GM19035 (cell line): ENCODE measurements at regions not wholly inside any gene's neighbourhood (a gene's known extent, or its start where the extent isn't known, plus 50 kb on each side); places are given as distances from the start of the nearest gene placed in this dataset.

Source experiments
- ATAC-seq: cut with Tn5 transposase; IDR thresholded peaks from one replicate; pipeline ENCODE4 v1.9.1; 2021; ENCODE audit not compliant: unreplicated experiment

DNA sequence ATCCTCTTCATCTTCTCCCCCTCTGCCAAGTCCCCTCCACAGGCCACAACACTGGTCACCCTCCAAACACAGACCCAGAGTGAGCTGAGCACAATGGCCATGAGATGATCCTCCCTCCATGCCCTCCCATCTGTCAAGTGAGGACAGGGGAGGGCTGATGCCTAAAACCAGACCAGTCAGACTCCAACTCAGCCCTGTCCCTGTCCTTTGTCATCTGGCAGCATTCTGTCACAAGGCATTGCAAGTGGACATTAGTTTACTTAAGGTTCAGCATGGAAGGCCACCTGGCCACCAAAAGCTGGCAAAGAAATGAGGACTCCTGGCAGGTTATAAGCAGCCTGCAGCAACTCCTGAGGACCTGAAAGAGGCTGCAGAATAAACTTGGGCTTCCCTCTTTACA is 136.2 kb upstream of the SLC30A5 start:
- ATAC-seq, result no peak

DNA sequence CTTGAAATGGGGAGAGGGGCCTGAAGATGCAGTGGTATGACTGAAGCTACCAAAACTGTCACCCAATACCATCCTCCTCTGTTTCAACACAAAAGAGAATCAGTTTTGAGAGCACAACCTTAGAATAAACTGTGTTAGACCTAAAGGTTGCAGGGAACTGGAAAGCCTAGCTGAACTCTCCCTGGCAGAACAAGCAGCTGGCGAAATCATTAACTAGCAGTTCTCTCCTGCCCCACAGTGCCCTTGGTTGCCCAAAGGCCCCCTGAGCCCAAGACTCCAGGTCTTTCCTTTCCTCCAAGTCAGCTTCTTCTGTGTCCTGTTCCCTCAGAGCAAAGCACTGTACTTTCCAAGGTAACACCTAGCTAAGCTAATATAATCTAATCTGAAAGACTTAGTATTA is 135.4 kb upstream of the SLC30A5 start:
- ATAC-seq, result no peak

DNA sequence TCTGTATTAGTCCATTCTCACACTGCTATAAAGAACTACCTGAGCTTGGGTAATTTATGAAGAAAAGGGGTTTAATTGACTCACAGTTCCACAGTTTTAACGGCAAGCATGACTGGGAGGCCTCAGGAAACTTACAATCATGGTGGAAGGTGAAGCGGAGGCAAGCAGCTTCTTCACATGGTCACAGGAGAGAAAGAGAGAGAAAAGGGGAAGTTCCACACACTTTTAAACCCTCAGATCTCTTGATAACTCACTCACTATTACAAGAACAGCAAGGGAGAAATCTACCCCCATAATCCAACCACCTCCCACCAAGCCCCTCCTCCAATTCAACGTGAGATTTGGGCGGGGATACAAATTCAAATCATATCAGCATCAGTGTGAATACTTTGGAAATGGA is 133.4 kb upstream of the SLC30A5 start:
- ATAC-seq, result no peak

DNA sequence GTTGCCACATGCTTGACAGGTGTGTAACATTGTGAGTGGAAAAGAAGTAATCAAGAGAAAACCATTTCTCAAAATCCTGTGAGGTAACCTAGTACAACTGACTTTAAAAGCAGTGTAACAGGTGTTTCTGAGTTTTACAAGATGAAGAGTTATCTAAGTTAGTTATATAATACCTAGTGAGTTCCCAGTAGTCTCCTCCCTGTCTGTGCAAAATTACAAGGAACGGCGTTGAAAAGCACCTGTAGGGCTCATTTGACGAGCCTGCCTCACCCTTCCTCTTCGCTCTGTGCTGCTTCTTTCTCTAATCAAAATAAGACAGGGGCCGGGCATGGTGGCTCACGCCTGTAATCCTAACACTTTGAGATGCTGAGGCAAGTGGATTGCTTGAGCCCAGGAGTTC is 132.9 kb upstream of the SLC30A5 start:
- ATAC-seq, result no peak

DNA sequence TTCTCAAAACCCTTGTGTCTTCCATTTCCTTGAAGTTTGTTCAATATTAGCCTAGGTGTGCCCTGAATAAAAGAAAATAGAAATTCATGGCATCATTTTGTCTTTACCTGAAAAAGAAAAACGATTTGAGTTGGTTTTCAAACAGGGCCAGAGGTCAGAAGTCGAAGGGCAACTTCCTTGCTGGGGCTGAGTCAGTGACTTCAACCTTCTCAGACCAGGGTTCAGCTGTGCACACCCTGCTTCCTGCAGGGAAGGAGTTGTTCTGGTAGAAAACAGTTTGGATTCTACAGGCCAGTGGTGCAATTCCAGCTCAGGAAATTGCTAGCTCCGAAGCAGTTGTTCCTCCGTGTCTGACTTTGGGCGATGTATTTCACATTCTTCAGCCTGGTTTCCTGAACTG is 132.1 kb upstream of the SLC30A5 start:
- no peak for ATAC-seq

DNA sequence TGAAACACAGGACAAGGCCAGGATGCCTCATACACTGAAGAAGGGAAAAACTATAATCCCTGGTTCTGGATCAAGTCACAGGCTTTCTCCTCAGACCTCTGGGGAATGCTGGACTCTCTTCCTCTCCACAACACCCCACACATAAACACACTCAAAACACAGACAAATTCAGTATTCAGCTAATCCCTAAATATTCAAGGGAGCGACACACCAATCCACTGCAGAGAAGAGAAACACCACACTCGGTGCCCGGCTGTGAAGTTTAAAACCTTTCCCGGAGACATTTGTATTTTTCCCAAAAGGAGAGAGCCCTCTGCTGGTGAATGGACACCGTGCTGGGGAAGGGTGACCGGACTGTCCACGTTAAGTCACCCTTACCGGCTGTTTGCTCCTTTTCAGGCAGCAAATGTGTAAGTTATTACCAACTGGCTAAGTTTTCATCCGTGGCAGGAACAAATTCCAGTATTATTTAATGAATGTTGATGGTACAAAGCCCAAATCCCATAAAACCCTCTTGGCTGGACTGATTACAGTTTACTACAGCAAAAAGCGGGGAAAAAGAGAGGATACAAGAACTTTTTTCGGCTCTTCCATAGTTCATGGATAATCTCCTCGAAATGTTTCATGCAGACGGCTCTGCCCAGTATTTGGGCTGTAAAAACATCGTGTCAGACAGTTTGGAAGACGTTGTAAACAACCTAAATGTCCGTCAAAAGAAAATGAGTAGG is 130.9 kb upstream of the SLC30A5 start:
- ATAC-seq, result no peak

DNA sequence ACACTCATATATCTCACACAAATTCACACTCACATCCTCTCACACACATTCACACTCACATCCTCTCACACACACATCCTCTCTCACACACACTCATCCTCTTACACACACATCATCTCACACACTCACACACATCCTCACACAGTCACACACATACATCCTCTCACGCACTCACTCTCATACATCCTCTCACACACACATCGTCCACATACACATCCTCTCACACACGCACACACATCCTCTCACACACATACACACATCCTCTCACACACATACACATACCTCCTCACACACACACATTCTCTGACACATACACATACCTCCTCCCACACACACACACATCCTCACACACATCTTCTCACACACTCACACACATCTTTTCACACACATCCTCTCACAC is 129.1 kb upstream of the SLC30A5 start:
- no peak for ATAC-seq

DNA sequence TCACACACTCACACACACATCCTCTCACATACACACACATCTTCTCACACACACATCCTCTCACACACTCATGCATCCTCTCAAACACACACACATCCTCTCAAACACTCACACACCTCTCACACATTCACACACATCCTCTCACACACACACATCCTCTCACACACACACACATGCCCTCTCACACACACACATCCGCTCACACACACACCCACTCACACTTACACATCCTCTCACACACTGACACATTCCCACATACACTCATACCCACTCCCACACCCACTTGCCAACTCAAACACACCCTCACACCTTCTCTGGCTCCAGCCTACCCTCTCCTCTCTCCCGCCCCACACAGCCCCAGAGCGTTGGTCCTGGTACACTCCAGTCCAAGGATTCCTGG is 127.9 kb upstream of the SLC30A5 start:
- ATAC-seq, result no peak

DNA sequence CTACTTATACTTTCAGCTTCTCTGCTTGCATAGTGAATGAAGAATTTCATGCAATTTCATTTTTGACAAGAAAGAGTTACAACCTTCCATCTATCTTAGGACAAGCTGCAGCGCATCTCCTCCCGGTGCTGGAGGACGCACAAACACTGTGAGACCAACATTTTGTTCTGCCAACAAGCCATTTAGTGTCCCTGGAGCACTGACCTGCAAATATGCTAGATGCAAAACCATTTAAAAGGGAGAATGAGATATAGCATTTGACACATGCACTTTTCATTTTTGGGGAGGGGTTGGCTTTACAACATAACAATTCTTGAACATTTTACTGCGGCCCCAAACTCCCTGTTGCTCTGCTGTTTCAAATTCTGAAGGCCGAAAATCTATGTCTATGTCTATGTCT is 127.2 kb upstream of the SLC30A5 start:
- ATAC-seq, result no peak

DNA sequence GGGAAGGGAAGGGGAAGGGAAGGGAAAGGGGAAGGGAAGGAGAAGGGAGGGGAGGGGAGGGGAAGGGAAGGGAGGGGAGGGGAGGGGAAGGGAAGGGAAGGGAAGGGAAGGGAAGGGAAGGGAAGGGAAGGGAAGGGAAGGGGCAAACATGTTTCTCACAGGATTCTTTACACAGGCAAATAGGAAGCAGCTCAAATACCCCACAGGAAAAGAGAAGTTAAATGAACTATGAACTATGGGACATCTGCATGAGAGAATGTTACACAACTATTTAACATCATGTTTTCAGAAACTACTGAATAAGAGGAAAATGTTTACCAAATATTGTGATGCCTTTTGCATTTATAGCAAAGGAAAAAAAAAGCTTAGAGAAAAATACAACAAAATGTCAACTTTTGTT is 125.4 kb upstream of the SLC30A5 start:
- ATAC-seq, result no peak

DNA sequence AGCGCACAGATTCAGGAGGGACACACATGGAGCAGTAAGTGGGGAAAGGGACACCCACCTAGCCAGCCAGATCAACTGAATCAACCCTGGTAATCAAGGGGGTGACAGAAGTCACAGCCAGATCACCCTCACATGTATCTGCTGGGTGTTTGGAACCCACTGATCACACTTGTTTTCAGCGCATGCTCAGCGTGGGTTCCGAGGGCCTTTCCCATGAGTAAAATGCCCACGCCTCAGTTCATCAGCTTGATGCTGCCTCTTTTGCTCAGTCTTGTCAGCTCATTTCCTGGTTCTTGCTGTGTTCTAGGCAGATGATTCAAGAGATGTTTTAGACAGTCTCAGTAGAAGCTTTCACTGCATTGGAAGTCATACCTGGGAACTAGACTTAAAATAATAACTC is 123.2 kb upstream of the SLC30A5 start:
- ATAC-seq, result no peak

DNA sequence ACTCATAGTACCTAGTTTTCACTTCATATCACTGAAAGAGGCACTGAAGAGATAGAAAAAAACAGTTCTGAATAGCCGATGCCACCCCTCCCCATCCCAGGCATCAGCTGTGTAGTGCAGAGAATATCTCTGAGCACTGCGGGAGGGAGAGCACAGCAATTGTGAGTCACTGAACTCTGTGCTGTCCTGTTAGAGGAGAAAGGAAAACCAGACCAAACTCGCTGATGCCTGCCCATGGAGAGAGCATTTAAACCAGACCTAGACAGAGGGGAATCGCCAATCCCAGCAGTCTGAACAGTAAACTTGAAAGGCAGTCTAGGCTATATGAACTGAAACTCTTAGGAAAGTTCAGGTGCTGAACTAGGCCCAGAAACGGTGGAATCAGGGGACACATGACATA is 120.1 kb upstream of the SLC30A5 start:
- ATAC-seq, result no peak

DNA sequence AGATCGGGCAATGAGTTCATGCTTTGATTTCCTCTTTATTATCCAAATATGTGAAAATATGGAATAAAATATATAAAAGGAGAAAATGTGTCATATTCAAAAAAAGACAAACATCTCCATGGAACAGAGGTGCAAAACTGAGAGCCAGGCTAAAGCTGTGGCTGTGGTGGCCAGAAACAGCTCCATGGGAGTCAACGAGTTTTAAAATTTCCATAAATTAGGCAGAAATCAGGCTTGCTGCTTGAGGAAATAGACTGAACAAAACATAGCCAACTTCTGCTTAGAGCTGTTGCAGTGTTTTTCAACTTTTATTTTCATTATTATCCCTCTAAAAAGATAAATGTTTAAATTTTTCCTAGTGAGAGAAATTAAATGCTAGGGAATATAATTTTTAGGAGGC is 110.8 kb upstream of the SLC30A5 start:
- no peak for ATAC-seq

DNA sequence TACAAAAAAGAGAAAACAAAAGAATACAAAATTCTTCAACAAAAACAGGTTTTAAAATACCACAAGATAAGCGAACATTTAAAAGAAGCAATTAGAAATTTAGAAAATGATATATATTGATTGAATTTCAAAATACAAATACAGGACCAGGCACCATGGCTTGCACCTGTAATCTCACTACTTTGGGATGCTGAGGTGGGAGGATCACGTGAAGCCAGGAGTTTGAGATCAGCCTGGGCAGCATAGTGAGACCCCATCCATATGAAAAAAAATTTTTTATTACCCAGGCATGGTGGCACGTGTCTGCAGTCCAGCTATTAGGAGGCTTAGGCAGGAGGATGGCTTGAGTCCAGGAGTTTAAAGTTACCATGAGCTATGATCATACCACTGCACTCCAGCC is 109.9 kb upstream of the SLC30A5 start:
- no peak for ATAC-seq

DNA sequence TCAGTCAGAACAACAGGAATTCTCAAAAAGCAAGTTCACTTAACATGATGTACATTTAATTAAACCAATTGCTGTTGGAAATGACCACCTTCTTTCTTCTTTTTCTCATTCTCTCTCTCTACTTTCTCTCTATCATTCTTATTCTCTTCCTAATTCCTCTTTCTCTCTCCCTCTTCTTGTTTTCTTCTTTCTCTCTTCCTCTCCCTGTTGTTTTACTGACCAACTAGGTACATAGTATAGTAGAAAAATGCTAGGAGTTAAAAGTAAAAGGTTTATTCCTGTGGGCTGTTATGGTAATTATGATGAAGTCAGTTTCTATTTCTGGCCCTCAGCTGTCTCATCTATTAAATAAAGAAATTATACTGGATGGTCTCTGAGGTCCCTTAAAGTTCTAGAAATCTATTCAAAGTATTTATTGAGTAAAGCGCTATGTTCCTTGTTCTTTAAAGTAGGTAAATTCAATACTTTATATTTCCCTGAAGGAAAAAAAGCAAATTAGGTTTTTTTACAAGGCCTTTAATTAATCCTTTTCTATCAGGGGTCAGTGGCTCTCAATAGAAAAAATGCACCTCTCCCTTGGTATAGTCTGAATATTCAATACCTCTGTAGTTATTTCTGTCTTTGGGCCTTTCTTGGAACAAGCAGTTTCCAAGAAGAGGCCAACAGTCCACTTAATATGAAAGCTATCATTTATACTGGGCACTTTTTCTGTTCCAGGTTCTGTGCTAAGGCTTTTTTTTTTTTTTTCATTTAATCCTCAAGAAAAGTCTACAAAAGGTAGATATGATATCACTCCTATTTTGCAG is 102.3 kb upstream of the SLC30A5 start:
- no peak for ATAC-seq

DNA sequence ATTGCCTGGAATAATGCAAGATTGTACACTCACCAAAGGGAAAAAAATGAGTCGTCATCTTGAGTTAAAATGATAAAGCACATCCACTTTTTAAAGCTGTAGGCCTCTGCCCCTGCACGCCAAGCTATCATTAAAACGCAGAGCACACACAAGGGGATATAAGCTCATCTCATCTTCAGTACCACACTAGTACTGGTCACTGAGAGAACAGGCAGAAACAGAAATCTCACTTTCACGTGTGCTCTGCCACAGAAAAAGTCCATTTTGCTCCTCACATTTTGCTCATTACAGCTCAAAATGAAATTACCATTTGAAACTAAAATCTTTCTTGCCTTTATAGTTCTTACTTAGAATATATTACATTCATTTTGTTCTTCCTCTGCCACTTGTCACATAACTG is 99.2 kb upstream of the SLC30A5 start:
- ATAC-seq, result peak; percentile 88

DNA sequence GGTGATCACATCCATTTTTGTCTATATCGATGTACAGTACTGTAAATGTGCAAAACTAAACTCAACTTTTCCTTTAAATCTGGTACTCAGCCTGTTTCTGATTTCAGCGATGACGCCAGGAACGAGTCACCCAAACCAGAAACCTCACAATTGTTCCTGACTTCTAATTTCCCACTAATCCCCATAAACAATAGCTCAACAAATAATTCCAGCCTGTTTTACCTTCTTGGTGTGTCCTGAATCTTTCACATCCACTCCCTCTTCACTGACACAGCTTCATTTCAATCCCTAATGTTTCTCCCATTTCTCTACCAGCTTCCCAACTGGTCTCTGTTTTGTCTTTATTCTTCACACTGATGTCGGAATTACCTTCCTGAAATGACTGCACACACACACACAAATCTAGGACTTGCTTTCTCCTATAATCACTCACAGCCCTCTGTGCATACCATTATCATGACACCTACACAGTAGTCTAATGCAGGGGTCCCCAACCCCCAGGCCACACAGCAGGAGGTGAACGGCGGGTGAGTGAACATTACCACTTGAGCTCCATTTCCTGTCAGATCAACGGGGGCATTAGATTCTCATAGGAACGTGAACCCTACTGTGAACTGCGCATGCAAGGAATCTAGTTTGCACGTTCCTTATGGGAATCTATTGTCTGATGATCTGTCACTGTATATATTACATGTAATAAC is 97.8 kb upstream of the SLC30A5 start:
- ATAC-seq, result no peak

DNA sequence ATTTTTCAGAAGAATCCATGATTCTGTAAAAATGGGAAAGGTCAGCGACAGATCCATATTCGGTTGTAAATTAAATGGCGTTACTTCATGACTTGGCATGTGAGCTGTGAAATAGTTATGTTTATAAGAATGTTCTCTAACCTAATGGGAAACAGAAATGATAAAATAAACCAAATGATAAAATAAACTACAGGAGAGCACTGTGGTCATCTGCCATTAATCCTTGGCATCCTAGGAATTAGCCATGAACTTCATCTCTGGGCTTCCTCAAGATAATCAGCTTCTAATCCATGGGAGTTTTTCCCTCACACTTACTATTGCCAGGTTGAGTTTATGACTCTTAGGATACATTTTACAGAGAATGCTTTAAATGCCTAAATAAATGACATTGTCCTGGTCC is 94.6 kb upstream of the SLC30A5 start:
- no peak for ATAC-seq

DNA sequence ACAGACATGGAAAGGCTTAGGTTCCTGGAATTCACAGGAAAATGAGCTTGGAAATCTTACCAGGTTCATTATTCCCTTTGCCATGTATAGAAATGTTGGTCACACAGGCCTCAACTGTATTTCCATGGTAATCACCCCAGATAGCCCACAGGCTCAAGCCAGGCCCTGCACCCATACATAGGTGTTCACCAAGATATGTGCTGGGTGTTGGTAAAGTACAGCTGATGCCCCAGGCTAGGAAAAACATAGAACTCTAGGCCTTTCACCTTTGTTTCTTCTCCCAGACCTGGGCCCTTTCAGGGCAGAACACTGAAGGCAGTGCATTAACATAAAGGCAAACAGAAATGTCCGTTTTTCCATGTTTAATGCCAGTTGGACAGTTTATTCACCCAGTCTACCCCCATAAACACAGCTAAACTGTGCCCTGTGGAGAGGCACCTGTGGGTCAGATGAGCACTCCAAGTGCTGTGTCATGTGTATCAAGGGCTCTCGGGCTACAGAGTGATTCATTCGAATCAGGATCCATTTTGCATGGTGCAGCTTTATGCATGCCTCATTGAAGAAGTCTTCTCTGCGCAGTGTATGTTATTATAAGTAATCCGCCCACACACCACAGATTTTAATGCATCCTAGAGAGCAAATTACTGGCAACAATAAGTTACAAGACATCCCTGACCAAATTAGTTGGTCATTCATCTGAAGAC is 93.4 kb upstream of the SLC30A5 start:
- no peak for ATAC-seq

DNA sequence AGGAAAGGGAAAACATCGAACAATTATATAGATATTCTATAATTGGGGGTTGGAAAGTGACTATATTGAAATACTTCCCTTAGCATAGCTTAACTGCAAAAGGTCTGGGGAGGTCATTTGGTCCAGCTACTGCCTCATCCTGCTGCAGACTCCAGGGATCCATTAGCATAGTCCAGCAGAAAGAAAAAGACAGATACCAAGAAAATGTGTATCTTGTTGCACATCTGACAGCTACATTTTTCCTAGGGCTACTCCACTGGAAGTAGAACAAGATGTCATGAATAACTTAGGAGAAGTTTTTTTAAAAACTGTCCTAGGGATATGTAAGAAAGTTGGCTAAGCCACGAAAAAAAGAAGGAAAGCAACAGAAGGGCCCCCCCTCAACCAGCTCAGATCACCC is 92.9 kb upstream of the SLC30A5 start:
- ATAC-seq, result no peak

DNA sequence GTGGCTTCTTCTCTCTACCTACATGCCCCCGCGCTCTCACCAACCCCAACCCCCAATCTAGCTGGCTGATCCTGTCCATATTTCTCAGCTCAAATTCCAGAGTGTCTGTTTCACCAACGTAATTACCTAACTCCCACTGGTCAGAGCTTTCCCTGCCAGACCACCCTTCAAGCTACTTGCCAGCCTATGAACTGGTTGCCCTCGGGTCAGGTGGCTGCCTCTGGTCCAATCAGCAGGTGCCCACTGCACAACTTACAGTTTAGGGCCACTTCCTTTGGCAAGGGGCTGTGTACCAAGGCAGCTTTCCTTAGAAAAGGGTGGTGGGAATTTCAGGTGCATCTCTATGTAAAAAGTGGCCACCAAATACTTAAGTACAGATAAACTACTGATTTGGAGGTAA is 92.2 kb upstream of the SLC30A5 start:
- ATAC-seq, result no peak

DNA sequence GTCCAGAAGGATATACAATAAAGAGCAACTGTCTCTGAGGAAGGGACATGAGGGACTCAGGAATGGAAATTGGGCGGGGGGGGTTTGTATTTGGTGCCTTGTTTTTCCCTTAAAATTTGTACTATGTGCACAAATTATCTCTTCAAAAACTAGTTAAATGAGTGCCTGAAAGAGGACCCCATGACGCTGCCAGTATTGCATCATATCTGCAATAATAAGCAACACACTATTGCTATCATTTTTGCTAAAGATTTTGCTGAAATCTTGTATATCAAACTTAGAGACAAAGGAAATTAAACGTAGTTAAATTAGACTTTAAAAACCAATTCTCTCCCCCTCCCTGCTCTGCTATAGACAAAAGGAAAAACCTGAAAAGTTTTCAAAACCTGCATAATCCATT is 89.7 kb upstream of the SLC30A5 start:
- ATAC-seq, result no peak
